ENCODE measurements at regions not wholly inside any gene's neighbourhood (a gene's known extent, or its start where the extent isn't known, plus 50 kb on each side); places are given as distances from the start of the nearest gene placed in this dataset.
"Not testable (repeated sequence)": the region's sequence is repeated elsewhere in the genome, so short reads cannot be mapped to it uniquely, and the experiment has no call there.

DNA sequence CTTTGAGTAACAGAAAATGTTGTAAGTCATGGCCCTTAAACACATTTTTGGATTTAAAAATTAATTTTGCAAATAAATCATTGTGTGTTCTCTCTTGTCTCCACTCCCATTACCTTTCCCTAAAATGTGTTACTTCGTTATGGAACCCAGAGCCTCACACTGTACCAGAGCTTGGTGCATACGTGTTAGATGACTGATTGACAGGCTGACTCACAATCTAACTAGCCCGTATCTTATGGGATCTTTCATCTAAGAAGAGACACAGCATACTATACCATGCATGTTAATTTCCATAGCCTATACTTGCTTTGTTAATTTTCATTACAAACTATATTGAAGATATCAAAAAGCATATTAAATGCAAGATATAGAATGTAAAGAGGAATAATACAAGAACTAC is 87.1 kb downstream of the SPRY4 start:
- Histone ChIP-seq H3K9me3 (ENCODE audit: control insufficient read depth, low read length) (no peaks in the 10 kb centered on the region), H3K4me1 (ENCODE audit: control insufficient read depth, insufficient read depth, low read length) (no peaks in the 10 kb centered on the region), H3K4me3 (ENCODE audit: low read length) (no peak overlapping the region), H3K27me3 (replicated peaks; ENCODE audit: control insufficient read depth, insufficient read depth, low read length) (peaks cover 16% of the 10 kb centered on the region), H3K36me3 (ENCODE audit: control insufficient read depth, insufficient read depth, low read length, severe bottlenecking) (no peaks in the 10 kb centered on the region), H3K9ac (ENCODE audit: low read length) (no peak overlapping the region)
- no peak for DNase-seq (ENCODE audit: low read depth)

- not testable (repeated sequence) for H3K4me3 ChIP-seq (ENCODE audit: low read length); DNase-seq (ENCODE audit: low read depth)
Measured at GRCh38 chr5:142236673-142237290, 88.0 kb downstream of the SPRY4 start.

GRCh38 chr5:142235870-142236672 is 88.8 kb downstream of the SPRY4 start:
- H3K4me1 ChIP-seq (ENCODE audit: control insufficient read depth, insufficient read depth, low read length): no peaks in the 10 kb centered on the region
- no peaks in the 10 kb centered on the region for H3K9me3 ChIP-seq (ENCODE audit: control insufficient read depth, low read length)
- peaks cover 16% of the 10 kb centered on the region for H3K27me3 ChIP-seq (replicated peaks; ENCODE audit: control insufficient read depth, insufficient read depth, low read length)
- H3K36me3 ChIP-seq (ENCODE audit: control insufficient read depth, insufficient read depth, low read length, severe bottlenecking): no peaks in the 10 kb centered on the region
- H3K4me3 ChIP-seq (ENCODE audit: low read length): no peak overlapping the region
- no peak for DNase-seq (ENCODE audit: low read depth)
- H3K9ac ChIP-seq (ENCODE audit: low read length): no peak overlapping the region

More at GRCh38 chr5:142236673-142237290, 88.0 kb downstream of the SPRY4 start:
- H3K9me3 ChIP-seq (ENCODE audit: control insufficient read depth, low read length); H3K36me3 ChIP-seq (ENCODE audit: control insufficient read depth, insufficient read depth, low read length, severe bottlenecking); H3K4me1 ChIP-seq (ENCODE audit: control insufficient read depth, insufficient read depth, low read length); H3K9ac ChIP-seq (ENCODE audit: low read length): not testable (repeated sequence)
- peaks cover 16% of the 10 kb centered on the region for H3K27me3 ChIP-seq (replicated peaks; ENCODE audit: control insufficient read depth, insufficient read depth, low read length)

- H3K4me1 ChIP-seq (ENCODE audit: control insufficient read depth, insufficient read depth, low read length): no peaks in the 10 kb centered on the region
- no peak overlapping the region for H3K9ac ChIP-seq (ENCODE audit: low read length)
- no peak overlapping the region for H3K4me3 ChIP-seq (ENCODE audit: low read length)
- no peaks in the 10 kb centered on the region for H3K9me3 ChIP-seq (ENCODE audit: control insufficient read depth, low read length)
- DNase-seq (ENCODE audit: low read depth): no peak
- H3K36me3 ChIP-seq (ENCODE audit: control insufficient read depth, insufficient read depth, low read length, severe bottlenecking): no peaks in the 10 kb centered on the region
- H3K27me3 ChIP-seq (replicated peaks; ENCODE audit: control insufficient read depth, insufficient read depth, low read length): peaks cover 16% of the 10 kb centered on the region
Measured at GRCh38 chr5:142235050-142235797, 89.6 kb downstream of the SPRY4 start.

DNA sequence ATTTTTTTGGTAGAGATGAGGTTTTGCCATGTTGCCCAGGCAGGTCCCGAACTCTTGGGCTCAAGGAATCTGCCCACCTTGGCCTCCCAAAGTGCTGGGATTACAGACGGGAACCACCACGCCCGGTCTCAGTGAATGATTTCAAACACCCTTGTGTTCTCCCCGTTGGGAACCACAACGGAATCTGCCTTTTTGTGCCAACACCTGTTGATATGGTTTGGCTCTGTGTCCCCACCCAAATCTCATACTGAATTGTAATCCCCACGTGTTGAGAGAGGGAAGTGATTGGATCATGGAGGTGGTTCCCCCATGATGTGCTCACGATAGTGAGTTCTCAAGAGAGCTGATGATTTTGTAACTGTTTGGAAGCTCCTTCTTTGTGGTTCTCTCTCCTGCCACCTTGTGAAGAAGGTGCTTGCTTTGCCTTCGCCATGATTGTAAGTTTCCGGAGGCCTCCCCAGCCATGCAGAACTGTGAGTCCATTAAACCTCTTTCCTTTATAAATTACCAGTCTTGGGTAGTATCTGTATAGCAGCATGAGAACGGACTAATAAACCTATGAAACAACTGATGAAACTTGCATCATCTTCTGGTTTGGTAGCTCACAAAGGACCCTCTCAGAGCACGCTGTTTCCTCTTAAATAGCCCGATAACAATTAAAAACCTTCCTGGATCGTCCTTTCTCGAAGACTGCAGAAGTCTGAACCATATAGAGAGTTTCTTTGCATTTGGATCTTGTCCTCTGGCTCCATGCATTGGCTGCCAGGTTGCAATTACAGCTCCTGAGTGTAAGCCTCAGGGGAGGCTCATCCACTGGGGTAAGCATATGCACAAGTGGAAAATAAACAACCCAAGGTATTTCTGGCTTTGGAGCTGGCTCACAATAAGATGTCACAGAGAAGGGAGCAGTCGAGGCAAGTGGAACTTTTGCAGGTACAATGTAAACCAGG is 91.5 kb downstream of the SPRY4 start:
- DNase-seq (ENCODE audit: low read depth): no peak

DNA sequence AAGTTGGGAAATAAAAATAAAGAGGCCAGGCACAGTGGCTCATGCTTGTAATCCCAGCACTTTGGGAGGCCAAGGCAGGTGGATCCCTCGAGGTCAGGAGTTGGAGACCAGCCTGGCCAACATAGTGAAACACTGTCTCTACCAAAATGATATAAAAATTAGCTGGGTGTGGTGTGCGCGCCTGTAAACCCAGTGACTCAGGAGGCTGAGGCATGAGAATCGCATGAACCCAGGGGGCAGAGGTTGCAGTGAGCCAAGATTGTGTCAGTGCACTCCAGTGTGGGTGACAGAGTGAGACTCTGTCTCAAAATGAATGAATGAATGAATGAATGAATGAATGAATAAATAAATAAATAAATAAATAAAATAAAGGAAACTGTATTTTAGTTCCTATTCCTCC is 93.9 kb downstream of the SPRY4 start:
- not testable (repeated sequence) for H3K9me3 ChIP-seq (ENCODE audit: control insufficient read depth, low read length); H3K9ac ChIP-seq (ENCODE audit: low read length); H3K4me1 ChIP-seq (ENCODE audit: control insufficient read depth, insufficient read depth, low read length); H3K4me3 ChIP-seq (ENCODE audit: low read length); DNase-seq (ENCODE audit: low read depth); H3K36me3 ChIP-seq (ENCODE audit: control insufficient read depth, insufficient read depth, low read length, severe bottlenecking); H3K27me3 ChIP-seq (replicated peaks; ENCODE audit: control insufficient read depth, insufficient read depth, low read length)

More for the DNA sequence above, 91.5 kb downstream of the SPRY4 start:
- Histone ChIP-seq H3K27me3 (replicated peaks; ENCODE audit: control insufficient read depth, insufficient read depth, low read length) (peaks cover 16% of the 10 kb centered on the region), H3K4me3 (ENCODE audit: low read length) (no peak overlapping the region), H3K4me1 (ENCODE audit: control insufficient read depth, insufficient read depth, low read length) (no peaks in the 10 kb centered on the region), H3K36me3 (ENCODE audit: control insufficient read depth, insufficient read depth, low read length, severe bottlenecking) (no peaks in the 10 kb centered on the region), H3K9me3 (ENCODE audit: control insufficient read depth, low read length) (no peaks in the 10 kb centered on the region), H3K9ac (ENCODE audit: low read length) (no peak overlapping the region)

DNA sequence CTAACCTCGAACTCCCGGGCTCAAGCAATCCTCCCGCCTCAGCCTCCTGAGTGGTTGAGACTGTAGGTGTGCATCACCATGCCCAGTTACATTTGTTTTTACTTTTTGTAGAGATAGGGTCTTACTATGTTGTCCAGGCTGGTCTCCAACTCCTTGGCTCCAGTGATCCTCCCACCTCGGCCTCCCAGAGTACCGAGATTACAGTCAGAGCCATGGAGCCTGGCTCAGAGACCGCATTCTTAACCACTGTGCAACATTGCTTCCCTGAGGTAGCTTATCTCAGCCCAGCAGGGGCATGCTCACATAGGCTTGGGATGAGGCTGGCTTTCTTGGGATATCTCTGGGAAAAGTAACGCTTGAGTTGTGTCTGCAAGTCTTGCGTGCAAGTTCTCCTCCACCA is 99.7 kb downstream of the SPRY4 start:
- Histone ChIP-seq H3K27me3 (replicated peaks; ENCODE audit: control insufficient read depth, insufficient read depth, low read length) (peaks cover 23% of the 10 kb centered on the region), H3K4me3 (ENCODE audit: low read length) (no peak overlapping the region), H3K9ac (ENCODE audit: low read length) (no peak overlapping the region), H3K4me1 (ENCODE audit: control insufficient read depth, insufficient read depth, low read length) (no peaks in the 10 kb centered on the region), H3K9me3 (ENCODE audit: control insufficient read depth, low read length) (no peaks in the 10 kb centered on the region), H3K36me3 (ENCODE audit: control insufficient read depth, insufficient read depth, low read length, severe bottlenecking) (no peaks in the 10 kb centered on the region)
- no peak for DNase-seq (ENCODE audit: low read depth)

DNA sequence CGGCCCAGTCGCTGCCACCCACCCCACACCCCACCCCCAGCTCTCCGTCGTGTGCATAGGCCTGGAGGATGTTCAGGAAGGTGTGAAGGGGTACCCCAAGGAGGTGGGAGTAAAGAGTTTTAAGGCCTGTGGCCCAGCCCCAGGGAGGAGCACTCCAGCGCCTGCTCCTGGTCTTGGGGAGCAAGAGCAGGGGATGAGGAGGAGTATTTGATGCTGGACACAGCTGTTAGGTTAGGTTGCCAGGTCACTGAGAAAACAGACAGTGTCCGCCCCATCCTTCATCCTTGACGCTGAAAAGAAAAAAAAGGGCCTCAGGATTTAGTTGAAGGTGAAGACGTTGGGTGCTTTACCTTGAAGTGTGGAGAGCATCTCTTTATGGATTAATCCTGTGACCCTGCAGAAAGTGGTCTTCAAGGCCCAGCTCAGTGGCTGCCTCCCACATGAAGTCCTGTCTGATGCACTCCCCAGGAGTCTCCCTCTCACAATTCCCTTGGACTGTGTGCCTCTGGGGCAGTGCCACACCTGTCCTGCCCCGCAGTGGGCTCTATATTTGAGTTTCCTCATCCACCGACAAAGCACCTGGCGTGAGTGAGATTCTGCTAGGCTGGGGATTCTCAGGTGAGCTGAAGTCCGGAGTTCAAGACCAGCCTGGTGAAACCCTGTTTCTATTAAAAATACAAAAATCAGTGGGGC is 101.8 kb downstream of the SPRY4 start:
- no peaks in the 10 kb centered on the region for H3K36me3 ChIP-seq (ENCODE audit: control insufficient read depth, insufficient read depth, low read length, severe bottlenecking)
- peaks cover 26% of the 10 kb centered on the region for H3K27me3 ChIP-seq (replicated peaks; ENCODE audit: control insufficient read depth, insufficient read depth, low read length)
- H3K9me3 ChIP-seq (ENCODE audit: control insufficient read depth, low read length): no peaks in the 10 kb centered on the region
- no peak overlapping the region for H3K9ac ChIP-seq (ENCODE audit: low read length)
- H3K4me1 ChIP-seq (ENCODE audit: control insufficient read depth, insufficient read depth, low read length): no peaks in the 10 kb centered on the region
- H3K4me3 ChIP-seq (ENCODE audit: low read length): no peak overlapping the region
- no peak for DNase-seq (ENCODE audit: low read depth)

DNA sequence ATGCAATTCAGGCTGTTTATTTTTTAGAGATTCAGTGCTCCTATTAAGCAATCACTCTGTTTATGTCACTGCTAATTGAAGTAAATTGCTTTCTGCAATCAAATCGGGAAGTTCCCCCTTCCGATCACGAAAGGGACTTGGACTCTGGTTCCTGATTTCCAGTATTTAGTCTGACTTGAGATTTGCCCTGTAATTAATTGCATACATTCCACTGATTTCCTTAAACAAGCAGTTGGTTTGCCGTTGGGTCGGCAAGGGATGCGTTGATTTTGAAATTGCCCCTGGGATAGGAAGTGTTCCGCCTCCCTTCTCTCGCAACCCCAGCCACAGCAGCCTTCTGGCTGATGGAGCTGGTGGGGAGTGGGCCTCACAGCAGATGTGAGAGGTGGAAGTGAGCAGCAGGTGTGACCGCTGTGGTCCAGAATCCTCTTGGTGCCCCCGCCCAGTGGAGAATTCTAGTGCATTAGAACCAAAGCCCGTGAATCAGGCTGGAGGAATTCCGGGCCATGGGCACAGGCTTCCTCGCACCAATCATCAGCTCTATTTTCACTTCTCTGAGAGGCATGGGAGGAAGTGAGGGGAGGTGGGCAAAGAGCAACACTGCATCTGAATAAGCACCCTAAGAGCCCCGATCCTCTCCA is 102.5 kb downstream of the SPRY4 start:
- Histone ChIP-seq H3K9ac (ENCODE audit: low read length) (no peak overlapping the region), H3K4me1 (ENCODE audit: control insufficient read depth, insufficient read depth, low read length) (no peaks in the 10 kb centered on the region), H3K36me3 (ENCODE audit: control insufficient read depth, insufficient read depth, low read length, severe bottlenecking) (no peaks in the 10 kb centered on the region), H3K27me3 (replicated peaks; ENCODE audit: control insufficient read depth, insufficient read depth, low read length) (peaks cover 30% of the 10 kb centered on the region), H3K4me3 (ENCODE audit: low read length) (no peak overlapping the region), H3K9me3 (ENCODE audit: control insufficient read depth, low read length) (no peaks in the 10 kb centered on the region)
- peak; percentile 38 for DNase-seq (ENCODE audit: low read depth)

Data from adipocyte (in vitro differentiated cells).